ENCODE measurements at regions not wholly inside any gene's neighbourhood (a gene's known extent, or its start where the extent isn't known, plus 50 kb on each side); places are given as distances from the start of the nearest gene placed in this dataset.

DNA sequence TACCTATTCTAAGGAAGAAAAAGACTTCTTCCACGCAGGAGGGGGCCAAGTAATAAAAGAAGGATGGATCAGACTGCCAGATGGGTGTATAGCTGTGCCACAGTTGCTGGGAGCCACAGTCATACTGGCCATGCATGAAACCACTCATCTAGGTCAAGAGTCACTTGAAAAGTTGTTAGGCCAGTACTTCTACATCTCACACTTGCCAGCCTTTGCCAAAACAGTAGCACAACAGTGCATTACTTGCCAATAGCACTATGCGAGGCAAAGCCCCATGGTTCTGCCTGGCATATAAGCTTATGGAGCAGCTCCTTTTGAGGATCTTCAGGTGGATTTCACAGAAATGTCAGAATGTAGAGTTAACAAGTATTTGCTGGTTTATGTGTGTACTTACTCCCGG is 735.0 kb downstream of the NLGN4Y start:
- ATAC-seq, result no peak
- ChIA-PET CTCF (no interaction called here), POLR2A (no interaction called here)
- TF ChIP-seq, protein P1, sequence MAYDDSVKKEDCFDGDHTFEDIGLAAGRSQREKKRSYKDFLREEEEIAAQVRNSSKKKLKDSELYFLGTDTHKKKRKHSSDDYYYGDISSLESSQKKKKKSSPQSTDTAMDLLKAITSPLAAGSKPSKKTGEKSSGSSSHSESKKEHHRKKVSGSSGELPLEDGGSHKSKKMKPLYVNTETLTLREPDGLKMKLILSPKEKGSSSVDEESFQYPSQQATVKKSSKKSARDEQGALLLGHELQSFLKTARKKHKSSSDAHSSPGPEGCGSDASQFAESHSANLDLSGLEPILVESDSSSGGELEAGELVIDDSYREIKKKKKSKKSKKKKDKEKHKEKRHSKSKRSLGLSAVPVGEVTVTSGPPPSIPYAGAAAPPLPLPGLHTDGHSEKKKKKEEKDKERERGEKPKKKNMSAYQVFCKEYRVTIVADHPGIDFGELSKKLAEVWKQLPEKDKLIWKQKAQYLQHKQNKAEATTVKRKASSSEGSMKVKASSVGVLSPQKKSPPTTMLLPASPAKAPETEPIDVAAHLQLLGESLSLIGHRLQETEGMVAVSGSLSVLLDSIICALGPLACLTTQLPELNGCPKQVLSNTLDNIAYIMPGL (CRISPR knock-in tag; IDR thresholded peaks at IDR 0.05; ENCODE audit: borderline replicate concordance), result no peak
- TF ChIP-seq GATA3 (IDR thresholded peaks at IDR 0.05; ENCODE audit: borderline replicate concordance) (no peak), JUNB (IDR thresholded peaks at IDR 0.05) (no peak), ZFP36 (IDR thresholded peaks at IDR 0.05; ENCODE audit: borderline replicate concordance, partially characterized antibody) (no peak), CBX8 (IDR thresholded peaks at IDR 0.05) (no peak), NPAS2 (CRISPR knock-in tag; IDR thresholded peaks at IDR 0.05; ENCODE audit: borderline replicate concordance) (no peak), POLR2A (IDR thresholded peaks at IDR 0.05; ENCODE audit: low read length) (no peak), PHF8 (IDR thresholded peaks at IDR 0.05; ENCODE audit: borderline replicate concordance, low read depth) (no peak), MYC (IDR thresholded peaks at IDR 0.05; ENCODE audit: borderline replicate concordance, low read length) (no peak), ZC3H11A (IDR thresholded peaks at IDR 0.05) (no peak), HOXB13 (CRISPR knock-in tag; IDR thresholded peaks at IDR 0.05; ENCODE audit: low read depth) (no peak), SMC3 (IDR thresholded peaks at IDR 0.05) (no peak), RARB (CRISPR knock-in tag; IDR thresholded peaks at IDR 0.05) (no peak), CBX2 (IDR thresholded peaks at IDR 0.05; ENCODE audit: borderline replicate concordance, low read depth) (no peak), JUN (IDR thresholded peaks at IDR 0.05) (no peak)
- TF ChIP-seq, protein P2, sequence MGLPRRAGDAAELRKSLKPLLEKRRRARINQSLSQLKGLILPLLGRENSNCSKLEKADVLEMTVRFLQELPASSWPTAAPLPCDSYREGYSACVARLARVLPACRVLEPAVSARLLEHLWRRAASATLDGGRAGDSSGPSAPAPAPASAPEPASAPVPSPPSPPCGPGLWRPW (IDR thresholded peaks at IDR 0.05), result no peak
- TF ChIP-seq, protein P3, sequence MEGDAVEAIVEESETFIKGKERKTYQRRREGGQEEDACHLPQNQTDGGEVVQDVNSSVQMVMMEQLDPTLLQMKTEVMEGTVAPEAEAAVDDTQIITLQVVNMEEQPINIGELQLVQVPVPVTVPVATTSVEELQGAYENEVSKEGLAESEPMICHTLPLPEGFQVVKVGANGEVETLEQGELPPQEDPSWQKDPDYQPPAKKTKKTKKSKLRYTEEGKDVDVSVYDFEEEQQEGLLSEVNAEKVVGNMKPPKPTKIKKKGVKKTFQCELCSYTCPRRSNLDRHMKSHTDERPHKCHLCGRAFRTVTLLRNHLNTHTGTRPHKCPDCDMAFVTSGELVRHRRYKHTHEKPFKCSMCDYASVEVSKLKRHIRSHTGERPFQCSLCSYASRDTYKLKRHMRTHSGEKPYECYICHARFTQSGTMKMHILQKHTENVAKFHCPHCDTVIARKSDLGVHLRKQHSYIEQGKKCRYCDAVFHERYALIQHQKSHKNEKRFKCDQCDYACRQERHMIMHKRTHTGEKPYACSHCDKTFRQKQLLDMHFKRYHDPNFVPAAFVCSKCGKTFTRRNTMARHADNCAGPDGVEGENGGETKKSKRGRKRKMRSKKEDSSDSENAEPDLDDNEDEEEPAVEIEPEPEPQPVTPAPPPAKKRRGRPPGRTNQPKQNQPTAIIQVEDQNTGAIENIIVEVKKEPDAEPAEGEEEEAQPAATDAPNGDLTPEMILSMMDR (IDR thresholded peaks at IDR 0.05), result no peak
- TF ChIP-seq, protein P4, sequence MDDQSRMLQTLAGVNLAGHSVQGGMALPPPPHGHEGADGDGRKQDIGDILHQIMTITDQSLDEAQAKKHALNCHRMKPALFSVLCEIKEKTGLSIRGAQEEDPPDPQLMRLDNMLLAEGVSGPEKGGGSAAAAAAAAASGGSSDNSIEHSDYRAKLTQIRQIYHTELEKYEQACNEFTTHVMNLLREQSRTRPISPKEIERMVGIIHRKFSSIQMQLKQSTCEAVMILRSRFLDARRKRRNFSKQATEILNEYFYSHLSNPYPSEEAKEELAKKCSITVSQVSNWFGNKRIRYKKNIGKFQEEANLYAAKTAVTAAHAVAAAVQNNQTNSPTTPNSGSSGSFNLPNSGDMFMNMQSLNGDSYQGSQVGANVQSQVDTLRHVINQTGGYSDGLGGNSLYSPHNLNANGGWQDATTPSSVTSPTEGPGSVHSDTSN (IDR thresholded peaks at IDR 0.05), result no peak
- TF ChIP-seq, protein P5, sequence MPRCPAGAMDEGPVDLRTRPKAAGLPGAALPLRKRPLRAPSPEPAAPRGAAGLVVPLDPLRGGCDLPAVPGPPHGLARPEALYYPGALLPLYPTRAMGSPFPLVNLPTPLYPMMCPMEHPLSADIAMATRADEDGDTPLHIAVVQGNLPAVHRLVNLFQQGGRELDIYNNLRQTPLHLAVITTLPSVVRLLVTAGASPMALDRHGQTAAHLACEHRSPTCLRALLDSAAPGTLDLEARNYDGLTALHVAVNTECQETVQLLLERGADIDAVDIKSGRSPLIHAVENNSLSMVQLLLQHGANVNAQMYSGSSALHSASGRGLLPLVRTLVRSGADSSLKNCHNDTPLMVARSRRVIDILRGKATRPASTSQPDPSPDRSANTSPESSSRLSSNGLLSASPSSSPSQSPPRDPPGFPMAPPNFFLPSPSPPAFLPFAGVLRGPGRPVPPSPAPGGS (IDR thresholded peaks at IDR 0.05), result no peak
- Histone ChIP-seq H3K4me1 (no peaks in the 10 kb centered on the region), H3K4me2 (no peak overlapping the region), H3K9me3 (no peaks in the 10 kb centered on the region), H3K27ac (no peak overlapping the region), H3K4me3 (no peak overlapping the region)
- DNase-seq (ENCODE audit: low read depth in 1 of 2, low spot score in 1 of 2), result no peak
- 41% methylated on average over 3 of the region's 3 CpGs for WGBS (ENCODE audit: missing lambda C conversion rate)
- FAIRE-seq, result no peak

DNA sequence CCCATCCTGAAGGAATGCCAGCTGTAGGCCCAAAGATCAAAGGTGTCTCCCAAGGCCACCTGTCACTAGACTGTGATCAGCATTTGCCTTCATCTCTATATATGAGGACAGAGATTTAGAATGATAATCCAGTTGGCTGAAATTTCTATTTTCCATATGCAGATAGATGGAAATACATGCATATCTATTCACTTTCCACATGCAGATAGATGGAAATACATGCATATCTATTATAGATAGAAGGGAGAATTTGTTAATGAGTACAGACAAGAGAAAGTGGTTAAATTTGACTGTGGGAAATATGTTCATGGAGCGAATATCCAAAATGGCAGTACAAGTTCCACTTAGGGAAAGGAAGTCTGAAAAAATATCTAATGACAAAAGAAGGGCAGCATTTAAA is 762.2 kb downstream of the NLGN4Y start:
- no peak for FAIRE-seq
- WGBS (ENCODE audit: missing lambda C conversion rate), result 0% methylated on average over 1 of the region's 1 CpG

DNA sequence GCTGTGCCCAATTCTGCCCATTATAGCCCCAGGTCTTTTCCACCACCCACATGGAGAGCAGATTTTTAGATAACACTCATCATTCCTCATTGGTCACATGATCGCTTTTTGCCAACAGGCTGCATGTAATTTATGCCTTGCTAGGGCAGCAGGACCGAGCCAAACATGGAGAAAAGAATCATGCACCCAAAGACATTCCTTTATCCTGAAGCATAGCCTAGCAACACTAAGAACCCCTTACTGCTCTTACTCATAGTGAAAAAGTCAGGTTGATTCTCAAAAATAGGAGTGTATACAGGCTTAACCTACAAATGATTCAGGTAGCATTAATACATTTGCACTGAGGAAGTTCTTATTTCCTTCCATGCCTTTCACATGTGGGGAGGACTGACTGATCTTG is 765.5 kb downstream of the NLGN4Y start:
- ATAC-seq (no peak), DNase-seq (ENCODE audit: low read depth in 1 of 2, low spot score in 1 of 2) (no peak), FAIRE-seq (no peak)
- Histone ChIP-seq H3K9me3 (no peaks in the 10 kb centered on the region), H3K27ac (no peak overlapping the region), H3K4me1 (no peaks in the 10 kb centered on the region), H3K4me3 (no peak overlapping the region), H3K4me2 (no peak overlapping the region)
- 4% methylated on average over 2 of the region's 2 CpGs for WGBS (ENCODE audit: missing lambda C conversion rate)
- ChIA-PET POLR2A (no interaction called here), CTCF (no interaction called here)
- TF ChIP-seq SREBF2 (IDR thresholded peaks at IDR 0.05) (no peak), NPAS2 (CRISPR knock-in tag; IDR thresholded peaks at IDR 0.05; ENCODE audit: borderline replicate concordance) (no peak), BHLHE40 (IDR thresholded peaks at IDR 0.05; ENCODE audit: low read depth, low read length) (no peak), MAZ (IDR thresholded peaks at IDR 0.05; ENCODE audit: borderline replicate concordance, low read depth, low read length) (no peak), CHD4 (IDR thresholded peaks at IDR 0.05; ENCODE audit: borderline replicate concordance) (no peak), EP300 (IDR thresholded peaks at IDR 0.05) (no peak), JUN (IDR thresholded peaks at IDR 0.05) (no peak), ZFP36 (IDR thresholded peaks at IDR 0.05; ENCODE audit: borderline replicate concordance, partially characterized antibody) (no peak), CHD2 (IDR thresholded peaks at IDR 0.05; ENCODE audit: low read length, partially characterized antibody) (no peak), HDAC2 (IDR thresholded peaks at IDR 0.05) (no peak), CBX8 (IDR thresholded peaks at IDR 0.05) (no peak), TFCP2L1 (CRISPR knock-in tag; IDR thresholded peaks at IDR 0.05) (no peak), JUNB (IDR thresholded peaks at IDR 0.05) (no peak), HOXB13 (CRISPR knock-in tag; IDR thresholded peaks at IDR 0.05; ENCODE audit: low read depth) (no peak), FOSB (CRISPR knock-in tag; IDR thresholded peaks at IDR 0.05) (no peak), GATA3 (IDR thresholded peaks at IDR 0.05; ENCODE audit: borderline replicate concordance) (no peak)
- TF ChIP-seq, protein P6, sequence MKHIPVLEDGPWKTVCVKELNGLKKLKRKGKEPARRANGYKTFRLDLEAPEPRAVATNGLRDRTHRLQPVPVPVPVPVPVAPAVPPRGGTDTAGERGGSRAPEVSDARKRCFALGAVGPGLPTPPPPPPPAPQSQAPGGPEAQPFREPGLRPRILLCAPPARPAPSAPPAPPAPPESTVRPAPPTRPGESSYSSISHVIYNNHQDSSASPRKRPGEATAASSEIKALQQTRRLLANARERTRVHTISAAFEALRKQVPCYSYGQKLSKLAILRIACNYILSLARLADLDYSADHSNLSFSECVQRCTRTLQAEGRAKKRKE (CRISPR knock-in tag; IDR thresholded peaks at IDR 0.05; ENCODE audit: low read depth), result no peak

More for the DNA sequence above, 762.2 kb downstream of the NLGN4Y start:
- ChIA-PET POLR2A (no interaction called here), CTCF (no interaction called here)
- no peak for TF ChIP-seq RFX5 (IDR thresholded peaks at IDR 0.05)
- H3K27ac ChIP-seq, result no peak overlapping the region
- no peak overlapping the region for H3K4me3 ChIP-seq
- H3K4me2 ChIP-seq, result no peak overlapping the region
- DNase-seq (ENCODE audit: low read depth in 1 of 2, low spot score in 1 of 2), result no peak
- H3K4me1 ChIP-seq, result no peaks in the 10 kb centered on the region
- H3K9me3 ChIP-seq, result no peaks in the 10 kb centered on the region
- ATAC-seq, result no peak

Measured in A549 (cell line).